ENCODE measurements at regions not wholly inside any gene's neighbourhood (a gene's known extent, or its start where the extent isn't known, plus 50 kb on each side); places are given as distances from the start of the nearest gene placed in this dataset.

- no peak for DNase-seq (ENCODE audit: low read depth)
- TF ChIP-seq CTCF (conservative IDR thresholded peaks at IDR 0.05; ENCODE audit: low read length): no peak
- no peak overlapping the region for H3K4me3 ChIP-seq (ENCODE audit: low read length)
Measured at GRCh38 chr3:24722087-24722486, 227.4 kb upstream of the THRB start.

GRCh38 chr3:24725514-24726255 is 231.0 kb upstream of the THRB start:
- no peak for DNase-seq (ENCODE audit: low read depth)
- TF ChIP-seq CTCF (conservative IDR thresholded peaks at IDR 0.05; ENCODE audit: low read length): no peak
- no peak overlapping the region for H3K4me3 ChIP-seq (ENCODE audit: low read length)

- TF ChIP-seq CTCF (conservative IDR thresholded peaks at IDR 0.05; ENCODE audit: low read length): no peak
- H3K4me3 ChIP-seq (ENCODE audit: low read length): no peak overlapping the region
- no peak for DNase-seq (ENCODE audit: low read depth)
Measured at GRCh38 chr3:24726423-24726822, 231.8 kb upstream of the THRB start.

DNA sequence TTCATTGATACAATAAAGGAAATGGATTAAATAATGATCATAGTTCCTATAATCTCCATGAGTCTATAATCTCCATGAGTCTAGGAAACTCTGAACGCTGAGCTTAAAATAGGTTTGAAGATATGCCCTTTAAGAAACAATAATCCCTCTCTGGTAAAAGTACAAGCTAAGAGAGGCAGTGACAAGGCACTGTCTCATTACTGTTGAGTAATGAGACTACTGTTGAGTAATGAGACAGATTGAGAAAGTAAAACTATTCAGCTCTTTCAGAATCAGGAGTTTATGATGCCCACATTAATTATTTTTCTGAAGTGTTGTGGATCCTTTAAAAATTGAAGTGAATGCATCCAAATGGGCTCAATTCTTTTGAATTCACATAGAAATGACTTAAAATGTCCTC is 235.5 kb upstream of the THRB start:
- no peak overlapping the region for H3K4me3 ChIP-seq (ENCODE audit: low read length)
- DNase-seq (ENCODE audit: low read depth): no peak
- TF ChIP-seq CTCF (conservative IDR thresholded peaks at IDR 0.05; ENCODE audit: low read length): no peak

GRCh38 chr3:24734019-24734418 is 239.4 kb upstream of the THRB start:
- no peak overlapping the region for H3K4me3 ChIP-seq (ENCODE audit: low read length)
- no peak for TF ChIP-seq CTCF (conservative IDR thresholded peaks at IDR 0.05; ENCODE audit: low read length)
- no peak for DNase-seq (ENCODE audit: low read depth)

DNA sequence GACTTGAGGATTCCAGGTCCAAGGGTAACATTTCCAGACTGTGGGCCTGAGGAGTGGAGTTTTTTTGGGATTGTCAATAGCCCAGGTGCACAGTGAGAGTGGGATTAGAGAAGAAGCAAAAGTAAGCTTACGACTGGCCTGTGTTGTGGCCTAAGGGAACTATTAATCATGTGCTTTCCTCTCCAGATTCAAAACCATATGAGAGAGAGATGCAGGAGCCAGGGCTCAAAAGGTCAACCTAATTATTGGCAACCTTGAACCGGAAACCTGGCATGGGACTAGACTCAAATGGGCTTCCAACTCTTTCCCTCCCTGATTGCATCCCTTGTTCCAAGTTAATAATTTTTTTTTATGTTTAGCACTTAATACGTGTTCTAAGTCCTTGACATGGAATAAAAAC is 242.1 kb upstream of the THRB start:
- TF ChIP-seq CTCF (conservative IDR thresholded peaks at IDR 0.05; ENCODE audit: low read length): no peak
- DNase-seq (ENCODE audit: low read depth): no peak
- no peak overlapping the region for H3K4me3 ChIP-seq (ENCODE audit: low read length)

DNA sequence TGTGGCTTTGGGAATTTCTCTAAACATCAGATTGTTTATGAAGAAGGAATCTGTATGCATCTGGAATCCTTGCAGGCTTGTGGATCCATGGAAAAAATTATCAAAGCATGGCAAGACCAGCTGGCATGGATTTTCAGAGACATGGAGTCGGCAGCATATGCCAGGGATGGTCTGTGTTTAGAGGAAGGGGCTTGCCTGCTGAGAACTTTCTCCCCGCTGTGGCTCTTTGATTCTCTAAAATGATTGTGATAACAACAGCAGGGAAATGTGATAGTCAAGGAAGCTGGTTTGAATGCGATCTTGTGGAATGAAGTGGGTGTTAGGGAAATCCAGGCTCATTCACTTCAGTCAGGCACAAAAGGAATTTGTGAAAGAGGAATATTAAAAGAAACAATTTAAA is 245.7 kb upstream of the THRB start:
- no peak for DNase-seq (ENCODE audit: low read depth)
- no peak overlapping the region for H3K4me3 ChIP-seq (ENCODE audit: low read length)
- no peak for TF ChIP-seq CTCF (conservative IDR thresholded peaks at IDR 0.05; ENCODE audit: low read length)

Data from AG10803 (cell line).